NB4 (cell line): ENCODE measurements at regions not wholly inside any gene's neighbourhood (a gene's known extent, or its start where the extent isn't known, plus 50 kb on each side); places are given as distances from the start of the nearest gene placed in this dataset.

Source experiments
- DNase-seq: peaks from one replicate; pipeline ENCODE4 v3.0.0; 2010; ENCODE audit warnings: low read depth
- H3K4me3 ChIP-seq: one replicate; pipeline ENCODE4 v1.5.1; 2011; ENCODE audit warnings: mild to moderate bottlenecking, low read depth, low read length, moderate library complexity
- CTCF ChIP-seq: IDR thresholded peaks from one replicate; pipeline ENCODE4 v1.5.1; 2012; ENCODE audit warnings: low read depth, low read length
- MAX ChIP-seq: IDR thresholded peaks from 2 replicates; pipeline ENCODE4 v1.6.1; 2011; ENCODE audit warnings: low read depth, low read length
- MYC ChIP-seq: IDR thresholded peaks from 2 replicates; pipeline ENCODE4 v1.6.1; 2011; ENCODE audit warnings: low read depth, low read length
- POLR2A ChIP-seq: IDR thresholded peaks from 2 replicates; pipeline ENCODE4 v1.6.1; 2011; ENCODE audit warnings: mild to moderate bottlenecking; ENCODE audit not compliant: insufficient read length; ENCODE audit errors: extremely low read depth

GRCh38 chr2:180219491-180219890, 212.4 kb upstream of the CWC22 start:
- H3K4me3 ChIP-seq = no peak overlapping the region
- DNase-seq = no peak
- TF ChIP-seq POLR2A = no peak
- no peak for TF ChIP-seq CTCF
- no peak for TF ChIP-seq MAX
- no peak for TF ChIP-seq MYC

- no peak for TF ChIP-seq MYC
These were observed 201.7 kb upstream of the CWC22 start for GRCh38 chr2:180208841-180209240.

GRCh38 chr2:180205621-180206235, 198.6 kb upstream of the CWC22 start:
- H3K4me3 ChIP-seq = no peak overlapping the region
- no peak for DNase-seq
- TF ChIP-seq CTCF (no peak), MAX (no peak), POLR2A (no peak), MYC (no peak)

More at GRCh38 chr2:180208841-180209240, 201.7 kb upstream of the CWC22 start:
- H3K4me3 ChIP-seq = no peak overlapping the region
- DNase-seq = no peak

GRCh38 chr2:180203972-180204371, 196.9 kb upstream of the CWC22 start:
- DNase-seq = no peak
- no peak for TF ChIP-seq POLR2A
- no peak for TF ChIP-seq CTCF
- no peak for TF ChIP-seq MYC
- TF ChIP-seq MAX = no peak
- H3K4me3 ChIP-seq = no peak overlapping the region

- no peak overlapping the region for H3K4me3 ChIP-seq
These were observed 195.4 kb upstream of the CWC22 start for GRCh38 chr2:180202467-180202951.

More at GRCh38 chr2:180202467-180202951, 195.4 kb upstream of the CWC22 start:
- no peak for DNase-seq
- TF ChIP-seq MYC (no peak), MAX (no peak), POLR2A (no peak), CTCF (no peak)
